Hematopoietic multipotent progenitor cell treated with erythropoietin and hydrocortisone succinate and interleukin-3 and kit ligand, for 8 days (in vitro differentiated cells): ENCODE measurements at regions not wholly inside any gene's neighbourhood (a gene's known extent, or its start where the extent isn't known, plus 50 kb on each side); places are given as distances from the start of the nearest gene placed in this dataset.

Experiments
- DNase-seq: peaks from one replicate; pipeline ENCODE4 v3.0.0-alpha.2; 2015

DNA sequence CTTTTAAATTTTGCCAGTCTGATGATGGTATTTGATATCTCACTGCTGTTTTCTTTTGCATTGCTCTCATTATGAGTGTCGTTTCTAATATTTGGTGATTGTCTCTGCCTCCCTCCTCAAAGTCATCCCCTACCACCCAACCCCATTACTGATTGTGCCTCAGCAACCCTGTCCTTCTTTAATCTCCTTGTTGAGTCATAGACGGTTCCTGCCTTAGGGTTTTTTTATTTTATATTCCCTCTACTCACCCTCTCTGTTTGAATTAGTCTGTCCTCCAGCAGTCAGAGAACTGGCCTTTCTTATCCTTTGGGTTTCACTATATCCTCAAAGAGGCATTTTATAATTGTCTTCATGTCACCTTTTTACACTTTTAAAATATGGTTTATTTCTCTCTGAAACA, 409.3 kb upstream of the CPEB2 start:
- DNase-seq, result no peak

DNA sequence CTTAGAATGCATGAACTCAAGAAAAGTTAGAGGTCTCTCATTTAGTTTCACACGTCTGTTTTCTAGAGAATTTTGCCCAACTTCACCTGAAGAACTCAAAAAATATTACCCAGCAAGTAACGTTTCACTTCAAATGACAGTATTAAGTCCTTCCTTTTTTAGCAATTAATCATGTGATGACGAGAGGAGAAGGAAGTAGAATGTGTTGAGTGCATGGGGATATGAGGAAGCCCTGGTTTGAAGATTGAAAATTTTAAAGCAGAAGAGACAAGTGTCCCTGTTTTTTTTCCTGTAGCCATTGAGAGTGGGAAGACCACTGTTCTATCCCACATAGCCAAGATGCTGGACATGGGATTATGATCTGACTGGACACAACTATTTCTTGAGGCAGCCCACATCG, 406.3 kb upstream of the CPEB2 start:
- no peak for DNase-seq

DNA sequence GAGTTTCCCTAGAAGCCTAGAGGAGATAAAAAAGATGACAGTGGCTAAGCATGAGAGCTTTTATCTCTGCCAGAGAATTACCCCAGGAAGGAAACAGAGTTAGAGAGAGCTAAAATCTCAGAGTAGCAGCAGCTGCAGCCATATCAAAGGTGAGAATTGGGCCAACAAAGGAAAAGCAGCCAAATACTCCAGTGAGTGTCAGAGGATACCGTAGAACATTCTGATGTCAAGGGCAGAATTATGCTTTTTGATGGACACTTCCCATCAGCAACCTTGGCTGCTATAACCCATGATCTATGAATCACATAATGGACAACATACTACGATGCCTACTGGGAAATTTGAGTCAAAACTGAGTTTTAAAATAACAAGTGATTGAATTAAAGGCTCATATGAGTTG, 405.8 kb upstream of the CPEB2 start:
- DNase-seq, result no peak

DNA sequence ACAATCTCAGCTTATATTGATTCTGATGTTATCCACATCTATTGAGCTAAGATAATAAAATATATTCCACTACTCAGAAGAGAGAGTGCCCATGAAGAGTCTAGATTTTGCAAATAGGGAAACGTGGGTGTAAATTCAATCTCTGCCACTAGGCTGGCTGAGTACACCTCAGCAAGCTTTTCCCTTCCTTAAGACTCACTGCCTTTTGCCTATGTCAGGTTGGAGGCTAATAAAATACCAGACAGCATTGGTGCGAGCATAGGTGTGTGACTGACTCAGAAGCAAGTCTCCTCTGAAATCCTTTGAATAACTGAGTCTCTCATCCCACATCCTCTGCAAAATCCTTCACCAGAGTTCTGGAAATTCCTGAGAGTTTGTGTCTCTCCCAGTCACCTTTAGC, 405.4 kb upstream of the CPEB2 start:
- DNase-seq, result no peak

DNA sequence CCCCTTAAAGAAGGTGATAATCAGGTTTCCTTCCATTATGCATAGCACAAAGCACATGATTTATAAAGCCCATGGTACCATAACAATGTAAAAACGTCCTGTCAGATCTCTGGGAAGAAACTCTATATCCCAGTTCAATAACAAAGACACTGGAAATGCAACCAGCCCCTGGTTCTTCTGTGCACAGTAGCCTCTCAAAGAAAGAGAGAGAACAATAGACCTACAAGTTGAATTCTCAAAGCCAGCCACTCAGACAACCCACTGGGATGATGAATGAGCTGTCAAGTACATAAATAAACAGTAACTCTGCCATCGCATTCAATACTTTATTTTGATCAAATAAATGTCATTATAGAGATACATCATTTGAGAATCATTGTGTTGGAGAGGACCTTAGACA, 400.1 kb upstream of the CPEB2 start:
- no peak for DNase-seq

DNA sequence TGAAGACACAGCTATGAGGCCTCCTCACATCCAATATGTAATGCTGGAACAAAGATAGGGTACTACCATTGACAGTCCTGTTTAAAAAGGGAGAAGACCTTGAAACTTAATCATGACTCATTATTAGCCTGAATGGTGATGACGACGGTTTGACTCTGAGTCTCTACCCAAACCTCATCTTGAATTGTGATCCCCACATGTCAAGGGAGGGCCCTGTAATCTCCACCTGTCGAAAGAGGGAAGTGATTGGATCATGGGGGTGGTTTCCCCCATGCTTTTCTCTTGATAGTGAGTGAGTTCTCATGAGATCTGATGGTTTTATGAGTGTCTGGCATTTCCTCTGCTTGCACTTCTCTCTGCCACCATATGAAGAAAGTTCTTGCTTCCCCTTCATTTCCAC, 395.3 kb upstream of the CPEB2 start:
- no peak for DNase-seq

DNA sequence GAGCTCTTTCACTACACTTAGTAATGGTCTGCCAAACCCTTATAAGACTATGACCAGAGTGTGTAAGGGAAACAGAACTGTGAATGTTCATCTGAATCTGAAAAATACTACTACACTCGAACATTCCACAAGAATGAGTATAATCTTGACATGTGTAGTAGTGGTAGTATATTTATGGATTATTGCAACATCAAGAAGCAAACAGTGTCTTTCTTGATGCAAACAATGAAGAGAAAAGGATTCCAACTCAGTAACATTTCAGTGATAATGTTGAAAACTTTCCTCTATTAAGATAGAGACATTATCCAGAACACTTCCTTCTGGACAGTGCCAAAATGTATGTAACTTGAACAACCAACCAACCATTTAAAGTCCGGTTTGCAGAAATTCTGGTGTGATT, 394.7 kb upstream of the CPEB2 start:
- DNase-seq, result no peak

DNA sequence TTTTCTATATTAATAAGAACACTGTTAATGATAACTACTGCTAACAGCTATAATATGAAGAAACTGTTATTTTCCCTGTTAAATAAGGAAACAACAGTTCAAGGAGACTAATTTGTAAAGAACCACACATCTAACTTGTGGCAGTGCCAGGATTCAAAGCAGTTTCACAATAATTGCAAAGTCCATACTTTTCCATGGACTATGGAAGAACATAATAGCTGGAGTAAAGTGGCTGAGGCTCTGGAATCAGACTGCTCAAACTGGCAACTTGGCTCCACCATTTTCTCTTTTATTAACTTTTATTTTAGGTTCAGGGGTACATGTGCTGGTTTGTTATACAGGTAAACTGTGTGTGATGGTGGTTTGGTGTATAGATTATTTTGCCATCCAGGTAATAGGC, 393.7 kb upstream of the CPEB2 start:
- DNase-seq, result no peak

DNA sequence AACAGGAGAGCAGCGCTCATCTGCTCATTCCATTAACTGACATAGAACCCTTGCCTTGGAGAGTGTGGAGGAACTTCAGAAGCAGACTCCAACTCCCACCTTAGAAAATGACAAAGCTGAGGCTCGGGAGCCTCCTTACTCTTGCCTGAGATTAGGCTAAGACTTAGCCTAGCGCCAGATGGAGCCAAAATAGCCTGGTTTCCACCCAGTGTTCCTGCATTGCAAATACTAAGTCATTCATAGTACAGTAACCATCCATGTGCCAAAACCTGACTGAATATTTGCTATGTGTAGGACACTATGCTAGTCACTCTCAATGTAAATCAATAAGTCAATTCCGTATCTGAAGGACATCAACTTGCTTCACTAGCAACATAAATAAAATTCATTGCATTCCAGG, 387.4 kb upstream of the CPEB2 start:
- DNase-seq, result no peak

DNA sequence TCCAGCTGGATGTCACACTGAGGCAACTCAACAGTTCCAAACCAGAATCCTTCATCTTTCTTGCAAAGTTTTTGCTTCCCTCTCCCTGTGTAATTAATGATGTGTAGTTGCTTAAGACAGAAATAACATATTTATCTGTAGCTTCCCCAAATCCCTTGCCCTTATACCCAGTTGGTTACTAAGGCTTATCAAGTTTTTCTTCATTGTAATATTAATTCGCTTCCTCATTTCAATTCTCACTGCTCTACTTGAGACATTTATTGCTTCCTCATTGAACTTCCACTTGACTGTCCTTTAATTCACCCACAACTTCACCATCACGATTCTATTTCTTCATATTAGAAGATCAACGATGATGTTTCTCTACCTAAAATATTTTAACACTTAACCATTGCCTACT, 386.6 kb upstream of the CPEB2 start:
- DNase-seq, result no peak

DNA sequence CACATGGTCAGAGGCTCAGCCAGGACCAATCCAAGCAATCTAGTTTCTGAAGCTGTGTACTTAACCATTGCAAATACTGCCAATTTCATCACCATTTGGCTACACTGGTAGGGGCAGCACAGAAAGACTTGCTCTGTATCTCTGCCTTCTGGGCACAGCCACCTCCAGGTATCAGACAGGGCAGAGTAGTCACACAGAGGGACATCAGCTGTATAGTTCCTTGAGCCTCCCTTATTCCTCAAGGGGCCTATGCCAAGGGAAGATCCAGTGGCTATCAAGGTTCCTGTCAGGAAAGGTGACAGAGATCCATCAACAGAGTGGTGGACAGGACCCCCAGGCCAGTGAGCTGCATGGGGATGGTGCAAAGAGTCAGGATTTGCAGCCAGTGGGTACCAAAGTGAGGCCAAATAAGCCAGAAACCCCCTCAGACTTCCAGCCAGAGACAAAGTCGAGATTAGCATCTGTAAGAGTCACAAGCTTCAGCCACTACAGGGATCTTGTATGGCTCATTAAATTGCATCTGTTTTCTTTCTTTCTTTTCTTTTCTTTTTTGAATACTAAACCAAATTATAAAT, 381.6 kb upstream of the CPEB2 start:
- DNase-seq, result no peak

DNA sequence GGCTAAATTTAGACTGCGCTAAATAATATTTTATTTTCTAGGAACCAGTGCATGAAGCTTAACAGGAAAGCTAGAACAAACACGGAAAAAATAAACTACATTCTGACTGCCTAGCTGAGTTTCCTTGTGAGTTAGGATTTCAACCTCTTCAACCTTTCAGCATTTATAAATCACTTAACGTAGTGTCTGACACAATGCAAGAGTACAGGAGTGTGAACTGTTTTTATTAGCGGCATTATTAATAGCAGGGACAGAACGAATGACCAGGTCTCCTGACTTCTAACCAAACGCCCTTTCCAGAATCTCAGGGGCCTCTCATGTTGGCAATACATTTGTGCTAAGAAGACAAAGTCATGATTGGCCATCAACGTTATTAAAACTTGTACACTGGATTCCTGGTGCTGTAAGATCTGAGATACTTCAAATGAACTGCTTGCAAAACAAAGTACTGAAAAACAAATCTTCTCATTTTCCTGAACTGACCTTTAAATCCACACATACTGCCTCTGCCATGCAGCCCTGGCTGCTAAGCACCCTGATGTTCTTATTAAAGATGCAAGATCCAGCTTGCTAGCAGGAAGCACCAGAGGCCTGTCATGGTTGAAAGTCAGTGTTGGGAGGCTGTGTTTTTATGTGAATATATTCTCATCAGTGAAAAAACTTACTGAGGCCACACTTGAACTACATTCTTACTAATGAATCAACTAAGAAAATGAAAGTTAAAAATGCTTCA, 380.4 kb upstream of the CPEB2 start:
- DNase-seq, result no peak

DNA sequence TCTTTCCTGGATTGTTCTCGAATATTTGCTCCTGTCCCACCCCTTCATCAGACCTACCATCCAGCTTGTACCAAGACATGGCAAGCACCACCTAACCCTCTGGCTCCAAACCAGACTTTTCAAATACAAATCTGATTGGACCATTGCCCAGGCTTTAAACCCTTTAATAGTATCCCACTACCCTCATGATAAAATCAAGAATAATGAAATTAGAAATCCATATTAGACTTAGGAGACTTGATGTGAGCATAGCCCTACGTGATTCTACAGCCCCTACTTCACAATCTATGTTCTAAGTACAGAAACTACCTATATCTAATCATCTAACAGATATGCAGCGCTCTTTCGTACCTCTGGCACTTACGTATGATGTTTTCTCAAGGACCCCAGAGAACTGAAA, 375.2 kb upstream of the CPEB2 start:
- DNase-seq, result no peak

DNA sequence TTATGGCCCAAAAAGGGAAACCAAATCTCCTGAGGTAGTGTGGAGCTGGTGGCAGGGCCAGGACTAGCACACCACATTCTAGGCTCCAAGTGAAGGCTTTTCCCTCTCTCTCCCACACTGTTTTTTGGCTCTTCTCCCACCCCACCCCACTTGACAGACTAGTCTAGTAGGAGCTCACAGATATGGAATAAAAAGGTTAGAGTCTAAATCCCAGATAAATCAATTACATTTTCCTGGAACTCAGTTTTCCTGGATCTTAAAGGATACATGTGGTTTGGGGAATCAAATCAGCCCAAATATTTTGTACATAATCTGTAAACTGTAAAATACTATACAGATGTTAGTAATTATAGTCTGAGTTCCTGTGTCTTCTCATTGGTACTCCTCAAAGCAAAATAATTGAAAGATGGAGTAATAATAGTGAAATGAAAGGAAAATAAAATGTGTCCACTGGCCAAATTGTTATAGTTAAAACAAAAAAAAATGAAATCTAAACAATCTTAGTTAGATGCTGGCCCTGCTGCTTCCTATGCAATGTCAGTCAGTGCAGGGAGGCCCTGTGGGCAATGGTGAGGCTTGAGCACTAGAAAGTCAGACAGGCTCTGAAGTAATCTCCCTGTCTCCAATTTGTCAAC, 370.4 kb upstream of the CPEB2 start:
- no peak for DNase-seq

DNA sequence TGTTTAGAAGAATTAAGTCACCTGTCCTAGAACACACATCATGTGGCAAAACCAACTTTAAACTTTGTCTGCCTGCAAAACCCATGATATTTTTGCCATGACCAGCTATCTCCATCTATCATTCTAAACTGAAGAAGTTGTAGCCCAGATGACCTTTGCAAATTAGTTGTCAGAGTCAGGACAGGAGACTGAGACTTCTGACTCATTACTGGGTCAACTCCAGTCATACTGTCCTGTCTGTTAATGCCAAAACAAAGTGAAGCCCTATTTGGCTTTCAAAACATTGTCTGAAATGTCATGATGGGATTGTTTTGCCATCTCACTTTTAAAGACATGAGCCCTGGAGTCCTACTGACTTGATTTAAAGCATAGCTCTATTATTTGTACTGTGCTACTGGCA, 365.7 kb upstream of the CPEB2 start:
- no peak for DNase-seq

DNA sequence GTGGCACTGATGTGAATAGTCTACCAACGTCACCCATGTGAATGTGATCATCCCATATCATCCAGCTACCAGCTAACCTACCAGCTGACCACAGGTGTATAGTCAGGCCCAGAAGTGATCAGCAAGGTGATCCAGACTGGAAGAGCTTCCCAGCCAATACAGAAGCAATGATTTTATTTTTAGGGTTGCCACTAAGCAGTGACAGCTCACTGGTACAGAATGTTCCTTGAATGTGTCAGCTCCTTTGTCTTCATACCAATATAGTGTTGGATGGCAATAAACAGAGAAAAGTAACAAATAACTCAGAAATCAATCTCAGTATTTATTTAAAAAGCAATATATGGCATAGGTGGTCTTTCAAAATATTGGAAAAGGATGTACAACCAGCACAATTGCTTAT, 361.8 kb upstream of the CPEB2 start:
- DNase-seq, result no peak

DNA sequence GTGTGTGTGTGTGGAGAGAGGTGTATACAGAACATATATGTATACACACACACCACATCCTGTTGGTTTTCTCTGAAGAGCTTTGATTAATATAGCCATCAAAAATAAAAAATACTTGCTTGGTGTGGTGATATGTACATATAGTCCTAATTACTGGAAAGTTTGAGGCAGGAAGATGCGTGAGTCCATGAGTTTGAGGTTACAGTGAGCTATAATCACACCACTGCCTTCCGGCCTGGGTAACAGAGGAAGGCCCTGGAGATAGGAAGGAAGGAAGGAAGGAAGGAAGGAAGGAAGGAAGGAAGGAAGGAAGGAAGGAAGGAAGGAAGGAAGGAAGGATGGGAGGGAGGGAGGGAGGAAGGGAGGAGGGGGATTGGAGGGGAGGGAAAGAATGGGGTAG, 360.4 kb upstream of the CPEB2 start:
- DNase-seq, result no peak

DNA sequence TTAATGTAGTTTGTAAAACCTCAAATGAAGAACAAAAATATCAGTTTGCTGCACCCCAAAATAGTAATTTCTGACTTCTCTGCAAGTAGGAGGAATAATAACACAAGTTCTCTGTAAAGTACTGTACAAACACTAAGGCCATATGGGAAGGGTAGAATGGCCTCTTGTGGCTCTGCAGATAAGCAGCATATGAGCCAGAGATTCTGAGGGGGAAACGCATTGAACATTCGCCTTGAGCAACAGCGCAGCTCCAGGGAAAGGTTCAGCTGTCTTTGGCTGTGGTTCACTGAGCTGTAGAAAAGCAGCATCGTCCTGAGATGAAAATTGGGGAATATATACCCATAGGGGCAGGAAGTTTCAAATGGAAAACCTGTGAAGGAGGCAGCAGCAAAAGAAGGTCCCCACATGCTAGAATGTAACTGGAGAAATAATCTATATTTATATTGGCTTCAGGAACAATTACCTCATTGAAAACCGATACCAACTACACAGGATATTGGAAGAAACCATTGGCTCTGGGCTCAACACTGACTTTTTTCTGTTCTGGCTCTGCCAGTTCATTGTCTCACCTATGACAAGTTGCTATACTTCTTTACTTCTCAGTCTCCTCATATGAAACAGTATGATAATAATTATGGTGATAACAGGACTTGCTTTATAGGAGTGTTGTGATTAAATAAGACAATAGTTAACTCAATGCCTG, 357.6 kb upstream of the CPEB2 start:
- no peak for DNase-seq

DNA sequence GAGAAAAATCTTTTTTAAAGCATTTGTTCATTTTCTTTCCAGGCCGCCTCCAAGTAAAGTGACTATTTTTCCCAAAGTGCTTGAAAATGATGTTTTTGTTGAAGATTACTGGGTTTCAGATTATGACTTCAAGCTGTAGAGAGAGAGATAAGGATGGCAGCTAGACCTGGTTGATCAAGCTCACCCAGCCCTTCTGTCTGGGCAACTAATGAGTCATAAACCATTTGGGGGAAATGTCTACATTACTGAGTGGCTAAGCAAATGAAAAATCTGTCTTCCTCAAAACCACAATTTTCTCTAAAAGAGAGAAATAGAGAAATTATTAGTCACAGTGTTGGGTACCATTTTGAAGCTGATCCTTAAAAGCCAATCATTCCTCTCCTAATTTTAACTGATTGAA, 355.4 kb upstream of the CPEB2 start:
- no peak for DNase-seq

DNA sequence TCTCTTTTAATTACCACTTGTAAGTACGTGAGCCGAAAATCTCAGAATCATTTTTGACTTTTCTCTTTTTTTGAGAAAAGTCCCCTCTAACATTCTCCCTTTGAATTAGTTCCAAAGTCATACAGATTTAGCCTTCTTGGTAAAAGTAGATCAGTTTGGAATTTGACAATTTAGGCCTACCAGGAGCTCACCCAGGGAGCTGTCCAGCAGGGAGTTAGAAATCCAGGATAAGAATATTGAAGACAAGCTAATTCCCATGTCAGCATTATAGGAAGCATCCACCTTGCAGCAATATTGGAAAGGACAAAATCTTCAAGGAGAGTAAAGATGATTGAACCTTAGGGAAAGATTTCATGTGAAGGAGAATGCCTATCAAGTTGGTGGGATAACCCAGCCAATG, 352.2 kb upstream of the CPEB2 start:
- no peak for DNase-seq

DNA sequence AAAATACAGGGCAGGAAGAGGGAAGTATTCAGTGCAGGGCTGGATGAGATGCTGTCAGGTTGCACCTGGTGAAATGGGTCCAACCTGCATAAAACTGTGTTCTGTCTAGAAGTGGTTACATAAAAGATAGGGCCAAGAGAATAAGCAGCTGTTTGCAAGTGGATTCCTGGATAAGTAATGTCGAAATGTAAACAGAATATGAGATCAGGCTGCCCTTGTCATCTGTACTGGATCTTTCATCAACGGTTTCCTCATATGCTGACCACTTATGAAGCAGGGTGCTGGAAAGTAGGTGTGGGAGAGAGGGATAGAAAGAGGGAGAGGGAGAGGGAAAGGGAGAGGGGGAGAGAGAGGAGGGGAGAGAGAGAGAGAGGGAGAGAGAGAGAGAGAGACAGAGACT, 349.8 kb upstream of the CPEB2 start:
- DNase-seq, result no peak

DNA sequence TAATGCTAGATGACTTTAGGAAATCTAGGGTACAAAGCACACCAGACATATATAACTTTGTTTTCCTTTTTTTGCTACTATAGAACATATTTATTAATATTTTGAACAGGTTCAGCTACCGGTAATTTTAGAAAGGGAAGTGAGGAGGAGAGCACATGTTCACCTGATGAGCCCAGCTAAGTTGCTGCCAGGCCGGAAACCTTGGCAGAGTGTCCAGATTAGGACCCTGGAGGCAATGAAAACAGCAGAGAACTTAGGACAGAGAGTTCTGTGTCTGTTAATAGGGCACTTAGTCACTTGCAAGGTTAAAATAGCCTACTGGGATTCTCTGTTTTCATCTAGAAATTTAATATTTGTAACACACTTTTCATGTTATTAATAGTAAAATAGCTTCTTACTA, 348.9 kb upstream of the CPEB2 start:
- no peak for DNase-seq

DNA sequence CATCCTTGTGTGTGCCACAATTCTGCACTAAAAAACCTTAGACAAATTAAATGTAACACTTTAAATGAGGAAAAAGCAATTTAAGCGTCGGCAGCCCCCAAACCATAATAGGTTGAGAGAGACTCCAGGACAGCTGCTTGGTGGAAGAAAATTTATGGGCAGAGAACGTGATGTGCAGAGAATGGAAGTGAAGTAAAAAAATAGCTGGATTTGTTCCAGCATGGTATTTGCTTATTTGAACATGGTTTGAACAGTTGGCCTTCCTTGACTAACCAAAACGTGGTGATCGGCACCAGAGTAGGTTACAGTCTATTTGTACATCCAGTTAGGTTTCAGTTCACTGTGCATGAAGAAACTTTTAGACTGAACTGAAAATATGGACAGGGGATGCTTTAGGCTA, 343.0 kb upstream of the CPEB2 start:
- DNase-seq, result no peak

DNA sequence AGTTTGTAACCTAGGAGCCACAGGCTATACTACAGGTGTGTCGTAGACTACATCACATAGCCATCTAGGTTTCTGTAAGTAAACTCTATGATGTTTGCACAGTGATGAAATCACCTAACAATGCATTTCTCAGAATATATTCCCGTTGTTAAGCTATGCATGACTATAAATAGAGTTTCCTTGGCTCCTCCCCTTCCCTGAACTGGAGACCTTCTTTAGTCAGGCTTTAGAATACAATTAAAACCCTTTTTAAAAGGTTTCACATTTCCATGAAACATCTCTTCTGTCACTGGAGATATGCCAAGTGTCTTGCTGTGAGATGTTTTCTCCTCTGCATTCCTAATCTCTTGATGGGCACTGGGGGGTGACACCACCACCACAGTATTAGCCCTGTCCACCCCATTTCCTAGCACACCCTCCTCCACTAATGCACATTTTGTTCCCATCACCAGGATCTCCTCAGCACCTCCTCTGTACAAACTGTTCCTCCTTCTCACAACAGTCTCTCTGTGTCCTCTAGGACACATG, 334.6 kb upstream of the CPEB2 start:
- no peak for DNase-seq
